ENCODE measurements at regions not wholly inside any gene's neighbourhood (a gene's known extent, or its start where the extent isn't known, plus 50 kb on each side); places are given as distances from the start of the nearest gene placed in this dataset.

DNA sequence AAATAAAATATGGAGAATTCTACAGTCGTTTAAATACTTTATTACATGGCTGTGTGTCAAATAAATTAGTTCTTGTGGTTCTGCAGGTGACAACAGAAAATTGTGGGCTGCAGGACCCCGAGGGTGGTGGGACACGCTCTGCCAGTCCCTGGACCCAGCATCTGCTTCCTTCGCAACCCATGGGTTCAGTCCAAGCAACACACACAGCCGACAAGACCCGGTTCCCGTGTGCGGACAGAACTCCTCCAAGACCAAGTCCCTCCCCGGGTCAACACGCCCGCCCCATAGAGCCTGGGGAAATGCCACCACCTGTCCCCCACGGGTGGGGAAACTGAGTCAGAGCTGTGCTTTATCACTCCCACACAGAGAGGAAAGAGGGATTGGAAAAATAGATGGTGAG, 238.9 kb downstream of the BRD1 start:
- no peak for DNase-seq (ENCODE audit: low spot score)

DNA sequence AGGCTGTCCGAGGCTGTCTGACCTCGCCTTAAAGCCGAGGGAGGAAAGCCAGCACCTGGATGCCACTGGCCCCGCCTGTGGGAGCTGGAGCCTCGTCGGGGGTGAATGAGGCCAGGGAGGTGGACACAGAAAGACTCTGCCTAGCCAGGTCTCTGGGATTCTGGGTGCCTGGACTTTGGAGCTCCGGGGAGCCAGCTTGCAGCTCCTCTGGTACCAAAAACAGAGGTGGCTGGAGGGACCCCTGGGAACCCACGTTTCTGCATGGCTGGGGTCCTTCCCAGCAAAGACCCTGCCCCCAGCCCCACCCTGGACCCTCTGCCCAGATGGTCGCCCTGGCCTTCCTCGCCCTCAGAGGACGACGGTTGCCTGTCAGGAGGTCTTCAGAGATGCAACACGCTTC, 239.7 kb downstream of the BRD1 start:
- no peak for DNase-seq (ENCODE audit: low spot score)

DNA sequence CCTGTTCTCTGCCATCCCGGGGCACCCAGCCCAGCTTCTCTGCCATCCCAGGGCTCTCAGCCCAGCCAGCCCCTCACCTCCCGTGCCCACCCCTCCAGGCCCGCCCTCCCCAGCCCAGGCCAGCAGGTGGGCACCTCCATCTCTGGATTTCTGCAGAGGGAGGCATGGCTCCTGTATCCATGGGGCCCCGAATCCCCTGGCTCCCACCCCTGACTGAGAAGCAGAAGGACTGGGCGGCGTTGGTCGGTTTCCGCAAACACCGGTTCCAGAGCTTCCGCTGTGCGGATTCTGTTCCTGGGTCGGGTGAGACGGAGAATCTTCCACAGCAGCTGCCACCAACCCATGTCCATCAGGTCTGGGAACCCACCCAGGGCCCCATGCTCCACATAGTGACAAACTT, 240.3 kb downstream of the BRD1 start:
- no peak for DNase-seq (ENCODE audit: low spot score)

DNA sequence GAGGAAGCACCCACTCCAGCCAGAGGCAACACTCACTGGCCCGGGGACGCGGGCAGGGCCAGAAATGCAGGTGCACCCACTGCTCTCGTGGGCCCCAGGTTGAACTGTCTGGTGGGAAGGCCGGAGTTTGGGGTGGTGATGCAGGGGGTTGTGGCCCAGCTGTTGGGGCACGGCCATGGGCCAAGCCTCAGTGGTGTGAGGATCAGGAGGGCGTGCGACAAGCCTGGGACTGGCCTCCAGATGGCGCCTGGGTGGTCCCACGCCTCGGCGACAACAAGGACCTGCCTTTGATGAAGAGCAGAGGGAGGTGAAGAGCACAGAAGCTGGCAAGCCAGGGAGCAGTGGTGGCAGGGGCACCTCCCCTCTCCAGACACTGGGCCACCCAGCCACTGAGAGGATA, 240.8 kb downstream of the BRD1 start:
- DNase-seq (ENCODE audit: low spot score): no peak

DNA sequence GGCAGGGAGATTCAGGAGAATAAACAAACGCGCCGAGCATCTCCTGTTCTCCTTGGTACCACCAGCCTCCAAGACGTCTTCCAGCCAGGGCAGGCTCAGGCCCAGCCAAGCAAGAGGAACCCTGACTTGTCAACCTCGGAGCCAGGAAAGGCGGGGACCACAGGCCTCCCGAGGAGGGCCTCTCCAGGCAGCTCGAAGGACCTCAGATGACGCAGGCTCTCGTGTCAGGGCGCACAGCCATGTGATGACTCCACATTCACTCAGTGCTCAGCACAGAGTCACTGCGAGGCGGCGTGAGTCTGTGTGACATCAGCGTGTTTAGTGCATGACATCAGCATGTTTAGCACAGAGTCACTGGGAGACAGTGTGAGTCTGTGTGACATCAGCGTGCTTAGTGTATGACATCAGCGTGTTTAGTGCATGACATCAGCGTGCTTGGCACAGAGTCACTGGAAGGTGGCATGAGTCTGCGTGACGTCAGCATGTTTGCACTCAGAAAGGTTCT, 241.4 kb downstream of the BRD1 start:
- no peak for DNase-seq (ENCODE audit: low spot score)

DNA sequence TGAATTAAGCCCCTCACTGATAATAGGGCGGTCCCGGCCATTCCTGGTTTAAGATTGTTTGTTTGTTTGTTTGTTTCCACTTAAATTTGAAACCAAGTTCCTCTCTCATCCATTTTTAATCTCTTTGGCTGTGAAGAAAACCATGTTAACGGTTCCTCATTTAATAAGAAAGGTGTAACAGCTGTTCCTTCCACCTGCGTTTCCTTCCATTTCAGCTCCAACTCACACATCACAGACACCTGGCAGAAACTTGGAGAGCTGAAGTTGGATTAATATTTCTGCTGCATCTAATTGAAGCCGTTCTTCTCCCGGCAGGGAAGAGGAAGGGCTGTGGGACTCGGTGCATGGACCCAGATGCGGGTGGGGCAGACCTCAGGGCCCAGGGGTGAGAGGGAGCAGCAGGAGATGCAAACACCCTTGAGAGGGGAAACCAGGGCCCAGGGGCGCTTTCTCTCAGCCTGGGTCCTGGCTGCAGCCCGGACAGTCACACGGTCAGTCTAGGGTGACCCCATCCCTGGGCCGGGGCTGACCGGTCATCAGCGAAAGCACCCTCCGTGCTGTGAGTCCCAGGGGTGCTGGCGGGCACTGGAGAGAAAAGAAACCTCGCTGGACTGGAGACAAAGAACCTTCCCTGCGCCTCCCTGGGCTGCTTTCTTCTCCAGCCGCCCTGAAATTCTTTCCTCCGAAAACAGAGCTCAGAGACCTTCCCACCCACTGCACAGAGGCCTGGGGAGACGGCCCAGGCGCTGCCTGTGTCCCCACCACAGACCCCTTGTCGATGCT, 242.0 kb downstream of the BRD1 start:
- no peak for DNase-seq (ENCODE audit: low spot score)

DNA sequence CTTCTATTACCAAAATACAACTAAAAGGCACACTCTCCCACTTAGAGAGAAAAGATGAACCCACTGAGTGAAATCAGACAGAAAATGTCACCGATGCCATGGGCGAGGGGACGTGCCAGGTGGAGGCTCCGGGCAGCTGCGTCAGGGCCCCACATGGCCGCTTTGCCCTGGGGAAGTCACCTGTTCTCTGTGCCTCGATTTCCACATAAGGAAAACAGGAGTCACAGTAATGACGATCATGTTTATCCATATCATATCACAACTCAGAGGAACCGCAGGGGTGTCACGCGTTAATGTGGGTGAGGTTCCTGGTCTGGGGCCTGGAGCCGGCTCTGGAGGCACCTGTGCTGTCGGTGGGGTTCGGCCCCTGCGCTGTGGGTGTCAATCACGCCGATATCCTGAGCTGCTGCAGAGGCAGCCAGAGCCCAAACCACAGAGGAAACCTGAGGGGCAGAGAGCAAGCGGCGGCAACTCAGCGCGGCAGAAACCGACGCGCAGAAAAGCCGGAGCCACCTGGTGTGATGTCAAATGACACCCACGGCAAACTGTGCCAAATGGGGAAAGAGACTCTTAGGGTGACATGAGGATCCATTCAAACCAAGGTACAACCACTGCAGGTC, 243.7 kb downstream of the BRD1 start:
- DNase-seq (ENCODE audit: low spot score): no peak

DNA sequence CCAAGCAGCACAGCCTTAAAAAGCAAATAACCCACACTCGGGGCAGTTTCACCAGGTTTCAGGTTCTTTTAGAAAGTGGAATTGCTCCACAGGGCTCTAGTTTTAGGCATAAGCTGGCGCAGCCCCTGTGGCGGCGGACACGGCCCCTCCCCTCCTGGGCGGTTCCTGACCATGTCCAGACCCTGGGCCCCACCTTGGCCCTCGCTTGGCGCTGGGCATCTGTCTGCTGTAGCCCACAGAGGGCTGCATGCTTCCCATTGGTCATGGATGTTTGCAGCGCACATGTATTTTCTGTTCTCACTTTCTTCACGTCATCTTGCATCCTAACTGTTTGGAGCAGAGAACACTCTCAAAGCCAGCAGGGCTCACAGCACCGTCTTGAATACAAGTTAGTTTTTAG, 244.3 kb downstream of the BRD1 start:
- no peak for DNase-seq (ENCODE audit: low spot score)

DNA sequence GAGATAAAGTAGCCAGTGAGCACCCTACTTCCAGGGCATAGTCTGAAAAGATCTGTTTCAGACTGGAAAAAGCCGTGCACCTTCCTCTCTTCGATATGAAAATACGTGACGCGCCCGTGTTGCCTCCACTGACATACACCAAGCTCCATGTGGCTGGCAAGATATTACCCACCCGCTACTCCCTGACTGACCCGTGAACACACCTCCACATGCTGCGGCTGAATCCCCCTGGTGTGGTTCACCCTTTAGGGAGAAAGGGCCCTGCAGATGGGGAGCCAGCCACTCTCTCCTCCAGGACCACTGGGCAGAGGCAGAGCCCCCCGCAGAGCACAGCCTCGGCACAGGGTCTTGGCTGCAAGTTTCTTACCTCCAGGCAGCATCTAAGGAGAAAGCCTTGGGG, 245.0 kb downstream of the BRD1 start:
- no peak for DNase-seq (ENCODE audit: low spot score)

DNA sequence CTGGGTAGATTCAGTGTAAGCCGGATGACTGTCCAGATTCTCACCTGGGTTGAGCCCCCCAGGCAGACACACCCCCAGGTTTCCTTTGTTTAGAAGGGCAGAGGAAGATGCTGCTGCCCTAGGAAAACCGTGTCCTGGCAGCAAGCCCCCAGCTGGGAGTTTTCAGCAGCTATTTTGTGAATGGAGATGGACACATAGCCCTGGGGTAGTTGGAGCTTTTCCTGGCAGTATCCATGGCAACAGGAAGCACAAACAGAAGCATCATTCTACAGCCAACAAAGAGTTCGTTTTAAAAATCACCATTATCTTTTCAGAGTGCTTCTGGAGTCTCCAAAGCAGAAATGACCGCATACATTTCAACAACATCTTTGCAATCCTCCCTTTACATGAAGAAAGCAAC, 245.5 kb downstream of the BRD1 start:
- no peak for DNase-seq (ENCODE audit: low spot score)

DNA sequence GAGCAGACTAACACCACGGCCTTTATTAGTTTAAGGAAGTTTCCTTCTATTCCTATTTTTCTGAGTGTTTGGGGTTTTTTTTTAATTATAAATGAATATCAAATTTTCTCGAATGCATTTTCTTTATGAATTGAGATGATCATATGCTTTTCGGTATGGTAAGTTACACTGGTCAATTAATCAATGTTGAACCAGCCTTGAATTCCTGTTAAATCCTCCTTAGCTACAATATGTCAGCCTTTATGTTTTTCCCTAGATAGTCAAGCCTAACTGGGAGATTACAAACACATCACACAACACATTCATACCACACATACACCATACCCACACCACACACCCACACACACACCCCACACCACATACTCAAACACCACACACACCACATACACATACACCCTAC, 247.6 kb downstream of the BRD1 start:
- no peak for DNase-seq (ENCODE audit: low spot score)

DNA sequence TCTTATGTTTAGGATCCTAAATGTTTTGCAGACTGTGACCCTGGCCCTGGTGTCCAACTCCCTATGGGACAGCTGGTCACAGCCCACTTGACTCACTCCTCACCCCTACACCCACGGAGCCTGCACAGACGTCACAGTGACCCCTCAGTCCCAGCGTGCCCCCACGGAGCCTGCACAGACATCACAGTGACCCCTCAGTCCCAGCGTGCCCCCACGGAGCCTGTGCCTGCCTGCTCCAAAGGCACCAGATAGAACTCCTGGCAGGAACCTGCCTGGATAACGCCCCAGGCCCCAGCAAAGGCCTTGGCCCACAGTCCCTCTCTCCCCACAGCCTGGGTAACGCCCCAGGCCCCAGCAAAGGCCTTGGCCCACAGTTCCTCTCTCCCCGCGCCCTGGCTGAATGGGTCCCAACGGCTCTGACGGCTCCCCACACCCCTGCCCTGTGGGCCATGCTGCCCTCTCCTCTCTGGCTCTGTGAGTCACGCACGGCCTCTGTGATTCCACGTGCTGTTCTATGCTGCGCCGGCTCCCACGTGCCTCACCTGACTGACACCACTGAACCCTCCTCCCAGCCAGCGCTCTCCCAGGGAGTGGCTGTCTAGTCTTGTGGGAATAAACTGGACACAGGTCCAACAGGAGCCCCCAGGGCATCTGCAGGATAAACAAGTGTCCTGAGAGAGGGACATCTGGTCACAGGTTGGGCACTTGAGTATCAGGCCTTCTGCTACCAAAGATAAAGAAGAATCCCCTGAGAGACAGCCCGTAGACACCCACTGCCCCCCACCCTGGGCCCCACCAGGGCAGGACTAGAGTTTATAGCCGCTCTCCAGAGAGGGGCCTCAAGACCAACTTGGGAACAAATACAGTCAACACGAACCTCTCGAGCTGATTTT, 250.3 kb downstream of the BRD1 start:
- DNase-seq (ENCODE audit: low spot score): no peak

DNA sequence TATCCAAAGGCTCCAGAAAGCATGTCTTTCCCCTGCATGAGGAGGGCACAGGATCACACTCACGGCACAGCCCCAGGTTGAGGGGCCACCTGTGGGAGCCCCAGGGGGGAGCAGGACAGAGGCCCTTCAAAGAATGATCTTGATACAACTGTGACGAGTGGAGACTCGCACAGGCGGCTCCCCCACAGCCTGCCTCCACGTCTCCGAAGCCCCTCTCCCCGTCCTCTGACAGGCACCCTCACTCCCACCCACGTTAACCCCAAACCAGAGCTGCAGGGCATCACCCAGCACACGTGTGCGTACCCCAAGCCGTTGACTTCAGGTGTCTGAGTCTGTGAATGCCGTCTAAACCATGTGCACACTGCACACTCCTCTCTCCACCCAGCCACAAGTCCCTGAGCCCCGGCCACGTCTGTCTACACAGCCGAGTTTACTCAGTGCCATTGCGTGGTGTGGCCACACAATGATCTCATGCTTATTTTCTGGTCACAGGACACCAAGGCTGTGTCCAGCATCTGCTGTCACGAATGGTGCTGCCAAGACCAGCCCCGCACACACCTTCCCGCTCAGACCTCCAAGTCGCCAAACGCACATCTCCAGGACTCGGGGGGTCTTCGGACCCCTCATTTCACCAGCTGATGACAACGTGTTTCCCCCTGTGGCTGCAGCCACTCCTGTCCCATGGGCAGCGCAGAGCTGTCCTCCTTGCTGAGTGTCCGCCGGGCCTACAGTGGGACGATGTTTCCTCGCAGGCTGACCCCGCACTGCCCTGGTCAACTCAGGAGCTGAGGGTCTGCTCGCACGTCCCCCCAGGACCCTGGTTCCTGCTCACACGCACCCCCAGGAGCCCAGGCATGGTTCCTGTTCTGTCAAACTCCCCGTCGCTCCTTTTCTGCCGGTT, 251.2 kb downstream of the BRD1 start:
- DNase-seq (ENCODE audit: low spot score): no peak

DNA sequence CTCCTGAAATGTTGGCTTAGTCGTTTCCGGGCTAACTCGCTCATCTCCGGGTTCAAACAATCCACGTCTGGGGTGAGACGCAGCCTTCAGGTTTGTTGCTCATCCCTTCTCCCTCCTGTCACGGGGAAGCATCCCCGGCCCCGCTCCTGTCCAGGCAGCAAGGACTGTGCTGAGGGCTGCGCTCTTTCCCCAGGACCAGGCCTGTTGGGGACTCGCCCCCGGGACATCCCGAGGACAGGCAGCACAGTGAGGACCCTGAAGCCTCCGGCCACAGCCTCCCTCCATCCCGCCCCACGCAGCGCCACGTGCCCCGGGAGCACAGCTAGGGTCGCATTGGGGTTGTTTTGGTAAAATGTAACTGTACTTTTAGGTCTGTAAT, 252.0 kb downstream of the BRD1 start:
- no peak for DNase-seq (ENCODE audit: low spot score)

DNA sequence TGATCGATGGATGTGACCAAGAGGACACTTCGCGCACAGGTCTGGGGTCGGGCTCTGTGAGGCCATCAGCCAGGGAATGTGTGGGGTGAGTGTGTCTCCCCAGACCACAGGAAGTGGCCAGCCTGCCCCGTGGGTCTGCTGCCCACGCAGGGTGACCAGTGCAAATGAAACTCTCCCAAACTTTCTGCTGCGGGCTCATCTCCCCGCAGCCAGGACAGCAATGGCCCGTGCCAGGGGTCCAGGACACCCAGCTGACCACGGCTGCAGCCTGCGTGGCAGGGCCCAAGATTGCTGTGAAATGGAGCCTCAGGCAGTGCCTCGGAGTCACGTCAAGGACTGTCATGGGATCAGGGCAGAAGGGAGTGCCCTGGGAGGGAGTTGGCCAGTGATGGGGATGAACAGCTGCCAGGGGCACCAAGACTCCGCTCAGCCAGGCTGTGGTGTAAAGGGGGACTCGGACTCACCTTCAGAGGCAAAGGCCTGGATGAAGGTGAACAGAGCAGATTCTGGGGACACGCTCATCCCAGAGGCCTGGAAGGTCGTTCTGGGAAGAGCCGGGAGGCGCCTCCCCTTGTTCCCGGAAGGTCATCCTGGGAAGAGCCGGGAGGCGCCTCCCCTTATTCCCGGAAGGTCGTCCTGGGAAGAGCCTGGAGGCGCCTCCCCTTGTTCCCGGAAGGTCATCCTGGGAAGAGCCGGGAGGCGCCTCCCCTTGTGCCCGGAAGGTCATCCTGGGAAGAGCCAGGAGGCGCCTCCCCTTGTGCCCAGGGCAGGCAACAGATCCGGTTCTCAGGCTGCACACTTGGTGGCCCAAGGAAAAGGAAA, 252.6 kb downstream of the BRD1 start:
- DNase-seq (ENCODE audit: low spot score): no peak

DNA sequence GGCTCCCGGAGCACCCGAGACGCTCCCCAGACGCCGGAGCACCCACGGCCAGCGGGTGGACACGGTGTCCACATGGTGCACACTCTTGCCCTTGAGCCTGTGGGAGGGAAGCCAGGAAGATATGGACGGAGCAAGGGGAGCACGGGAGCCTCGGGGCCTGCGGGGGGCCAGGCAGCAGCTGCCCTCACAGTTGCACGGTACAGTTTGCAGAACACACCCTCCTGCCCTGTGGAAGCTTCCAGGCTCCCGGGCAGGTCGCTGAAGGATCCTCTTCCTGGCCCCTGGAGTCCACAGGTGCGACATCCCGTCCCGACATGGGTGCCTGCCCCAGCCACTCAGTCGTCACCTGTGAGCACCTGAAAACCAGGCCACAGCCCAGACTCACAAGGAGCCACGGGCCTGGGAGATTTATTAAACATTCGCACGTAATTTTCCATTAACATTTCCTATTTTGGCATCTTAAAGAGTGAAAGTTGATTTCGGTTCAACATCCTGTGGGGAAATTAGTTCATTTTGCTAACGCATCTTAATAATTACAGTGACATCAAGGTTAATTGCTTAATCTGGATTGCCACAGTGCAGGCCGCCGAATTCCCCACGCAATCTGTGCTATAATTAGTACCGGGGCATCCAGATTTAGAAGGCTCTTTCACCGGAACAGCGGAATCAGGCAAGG, 253.3 kb downstream of the BRD1 start:
- no peak for DNase-seq (ENCODE audit: low spot score)

DNA sequence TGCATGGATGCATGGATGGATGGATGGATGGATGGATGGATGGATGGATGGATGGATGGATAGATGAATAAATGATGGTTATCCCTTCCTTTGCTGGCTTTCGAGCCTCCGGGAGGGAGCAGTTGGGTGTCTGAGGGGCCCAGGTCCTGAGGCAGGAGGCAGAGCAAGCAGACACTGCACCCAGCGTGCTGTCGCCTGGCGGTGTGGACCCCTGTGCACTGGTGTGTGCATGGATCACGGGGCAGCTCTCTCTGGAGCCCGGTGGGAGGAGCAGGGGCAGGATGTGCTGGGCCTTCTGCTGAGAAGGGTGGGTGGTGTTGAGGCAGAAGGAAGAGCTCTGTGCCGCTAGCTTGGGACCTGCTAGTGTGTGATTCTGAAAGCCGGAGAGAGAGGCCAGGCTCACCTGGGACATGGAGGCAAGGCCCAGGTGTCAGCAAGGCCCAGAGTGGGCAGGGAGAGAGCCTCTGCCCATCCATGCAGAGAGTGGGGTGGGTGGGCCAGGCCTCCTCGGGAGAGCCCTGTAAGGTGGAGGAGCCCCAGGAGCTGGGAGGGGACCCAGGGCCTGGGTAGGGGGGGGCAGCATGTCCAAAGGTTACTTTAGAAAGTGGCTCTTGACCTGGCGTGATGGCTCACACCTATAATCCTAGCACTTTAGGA, 254.4 kb downstream of the BRD1 start:
- no peak for DNase-seq (ENCODE audit: low spot score)

DNA sequence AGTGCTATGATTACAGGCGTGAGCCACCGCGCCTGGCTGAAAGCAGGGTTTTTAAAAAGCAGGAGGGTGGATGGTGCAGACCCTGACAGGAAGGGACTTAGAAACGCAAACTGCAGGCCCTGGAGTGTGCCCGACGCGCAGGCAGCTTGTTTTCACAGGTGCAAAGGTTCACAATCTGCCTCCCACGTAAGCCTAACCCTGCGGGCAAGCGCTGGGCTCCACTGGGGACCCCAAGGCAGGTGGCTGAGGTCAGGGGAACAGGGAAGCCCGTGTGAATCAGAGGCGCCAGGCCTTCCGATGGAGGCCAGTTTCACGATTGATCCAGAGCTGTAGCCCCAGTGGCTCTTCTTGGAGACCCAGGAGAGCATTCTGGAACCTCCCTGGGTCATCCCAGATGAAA, 256.3 kb downstream of the BRD1 start:
- DNase-seq (ENCODE audit: low spot score): no peak

Data from umbilical cord (tissue), 1 donor.